ENCODE measurements at regions not wholly inside any gene's neighbourhood (a gene's known extent, or its start where the extent isn't known, plus 50 kb on each side); places are given as distances from the start of the nearest gene placed in this dataset.

DNA sequence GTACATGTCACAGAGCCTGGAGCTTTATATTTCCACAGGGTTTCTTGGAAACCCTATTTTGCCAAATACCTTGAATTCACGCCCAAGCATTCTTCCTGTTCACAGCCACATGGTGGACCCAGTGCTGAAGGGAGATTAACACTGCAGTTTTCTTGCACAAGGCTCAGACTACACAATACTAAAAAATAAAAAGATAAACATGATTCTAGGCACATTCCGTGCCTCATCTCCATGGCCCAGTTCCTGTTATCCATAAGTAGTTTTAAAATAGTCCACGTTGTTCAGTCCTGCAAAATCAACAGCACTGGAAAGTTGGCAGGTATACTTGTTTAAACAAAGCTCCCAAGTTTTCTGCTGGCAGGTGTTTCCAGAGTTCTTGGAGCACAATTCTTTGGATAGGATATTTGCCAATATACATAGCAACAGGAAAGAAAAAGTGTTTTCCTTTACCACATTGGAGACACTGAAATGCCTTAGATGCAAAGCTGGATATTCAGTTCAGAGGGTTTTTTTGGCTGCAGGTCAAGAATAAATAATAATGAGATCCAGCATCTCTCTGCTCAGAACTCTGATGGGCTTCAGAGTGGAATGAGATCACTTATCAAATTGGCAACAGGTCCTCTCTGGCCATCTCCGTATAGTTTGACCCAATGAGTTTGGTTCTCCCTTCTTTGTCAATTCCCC is 88.1 kb upstream of the TGFBR2 start:
- H3K27ac Mint-ChIP-seq (ENCODE audit: unreplicated experiment) = no peak overlapping the region
- peaks cover 1% of the 10 kb centered on the region for H3K9me3 Mint-ChIP-seq (ENCODE audit: unreplicated experiment)

DNA sequence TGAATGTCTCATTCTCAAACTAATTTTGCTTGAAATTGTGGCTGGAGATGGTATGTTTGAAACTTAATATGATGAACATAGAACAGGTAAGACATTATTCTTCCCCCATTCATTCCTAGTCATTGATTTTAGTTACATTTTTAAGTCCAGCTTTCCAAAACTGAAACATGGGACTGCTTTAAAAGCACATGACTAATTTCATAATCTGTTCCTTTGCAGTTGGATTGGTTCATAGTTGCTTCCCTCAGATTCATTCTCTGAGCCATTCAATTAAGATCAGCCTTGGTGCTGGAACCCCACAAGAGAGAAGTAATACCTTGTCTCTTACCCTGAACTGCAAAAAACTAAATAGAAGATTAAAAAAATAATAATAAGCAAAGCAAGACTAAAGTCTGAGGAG is 87.5 kb upstream of the TGFBR2 start:
- peaks cover 1% of the 10 kb centered on the region for H3K9me3 Mint-ChIP-seq (ENCODE audit: unreplicated experiment)
- H3K4me1 Mint-ChIP-seq (ENCODE audit: low read depth, unreplicated experiment) = no peaks in the 10 kb centered on the region
- no peaks in the 10 kb centered on the region for H3K36me3 Mint-ChIP-seq (ENCODE audit: unreplicated experiment)
- DNase-seq = no peak
- H3K27me3 Mint-ChIP-seq (ENCODE audit: unreplicated experiment) = no peaks in the 10 kb centered on the region
- no peak overlapping the region for H3K27ac Mint-ChIP-seq (ENCODE audit: unreplicated experiment)
- H3K4me3 Mint-ChIP-seq (ENCODE audit: unreplicated experiment) = no peak overlapping the region
- no peak for TF ChIP-seq CTCF (IDR thresholded peaks at IDR 0.05; ENCODE audit: partially characterized antibody, unreplicated experiment)

More for the DNA sequence above, 88.1 kb upstream of the TGFBR2 start:
- DNase-seq = no peak
- Mint-ChIP-seq H3K4me1 (ENCODE audit: low read depth, unreplicated experiment) (no peaks in the 10 kb centered on the region), H3K4me3 (ENCODE audit: unreplicated experiment) (no peak overlapping the region), H3K27me3 (ENCODE audit: unreplicated experiment) (no peaks in the 10 kb centered on the region), H3K36me3 (ENCODE audit: unreplicated experiment) (no peaks in the 10 kb centered on the region)
- TF ChIP-seq CTCF (IDR thresholded peaks at IDR 0.05; ENCODE audit: partially characterized antibody, unreplicated experiment) = no peak

DNA sequence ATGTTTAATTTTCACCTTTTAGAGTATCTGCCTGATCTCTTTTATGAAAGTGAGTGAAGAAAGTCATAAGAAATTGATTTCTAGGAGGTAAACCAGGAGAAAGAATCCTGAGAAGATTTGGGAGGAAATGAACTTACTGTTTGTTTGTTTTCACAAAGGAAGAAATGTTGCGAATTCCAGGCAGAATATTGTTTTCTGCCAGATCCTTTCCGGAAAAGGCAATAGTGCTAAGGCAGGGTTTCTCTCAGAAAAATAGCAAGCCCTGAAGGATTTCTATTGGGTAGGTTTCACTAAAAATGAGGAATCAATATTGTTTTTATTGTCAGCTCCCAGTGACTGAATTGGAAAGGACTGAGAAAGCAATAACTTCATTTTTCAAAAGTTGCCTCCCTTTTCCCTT is 85.7 kb upstream of the TGFBR2 start:
- no peak for DNase-seq
- no peaks in the 10 kb centered on the region for H3K27me3 Mint-ChIP-seq (ENCODE audit: unreplicated experiment)
- H3K4me3 Mint-ChIP-seq (ENCODE audit: unreplicated experiment) = no peak overlapping the region
- no peak overlapping the region for H3K27ac Mint-ChIP-seq (ENCODE audit: unreplicated experiment)
- no peaks in the 10 kb centered on the region for H3K9me3 Mint-ChIP-seq (ENCODE audit: unreplicated experiment)
- no peaks in the 10 kb centered on the region for H3K36me3 Mint-ChIP-seq (ENCODE audit: unreplicated experiment)
- no peaks in the 10 kb centered on the region for H3K4me1 Mint-ChIP-seq (ENCODE audit: low read depth, unreplicated experiment)
- no peak for TF ChIP-seq CTCF (IDR thresholded peaks at IDR 0.05; ENCODE audit: partially characterized antibody, unreplicated experiment)

DNA sequence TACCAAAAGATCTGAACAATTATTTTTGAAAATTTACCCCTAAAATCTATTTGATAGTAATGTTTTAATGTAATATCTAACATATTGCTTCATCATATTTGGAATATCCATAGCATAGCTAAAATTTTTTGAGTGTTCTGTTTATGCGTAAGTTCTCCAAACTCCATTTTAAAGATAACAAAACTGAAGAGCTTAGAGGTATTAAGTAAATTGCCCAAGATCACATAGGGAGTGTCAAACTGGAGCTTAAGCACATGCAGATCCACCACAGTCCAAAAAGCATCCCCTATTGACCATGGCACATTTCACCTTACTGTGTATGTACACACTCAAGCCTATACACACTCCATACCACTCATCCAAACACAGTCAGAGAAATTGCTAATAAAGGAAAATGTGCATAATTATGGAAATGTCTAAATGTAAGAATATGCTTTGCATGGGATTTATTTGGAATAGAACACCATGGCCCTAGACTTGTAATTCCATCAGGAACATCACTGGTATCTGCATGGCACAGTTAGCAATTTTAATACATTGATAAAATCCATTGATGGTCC is 85.2 kb upstream of the TGFBR2 start:
- Mint-ChIP-seq H3K36me3 (ENCODE audit: unreplicated experiment) (no peaks in the 10 kb centered on the region), H3K9me3 (ENCODE audit: unreplicated experiment) (peaks cover 1% of the 10 kb centered on the region), H3K4me1 (ENCODE audit: low read depth, unreplicated experiment) (no peaks in the 10 kb centered on the region), H3K27me3 (ENCODE audit: unreplicated experiment) (peaks cover 2% of the 10 kb centered on the region), H3K27ac (ENCODE audit: unreplicated experiment) (no peak overlapping the region), H3K4me3 (ENCODE audit: unreplicated experiment) (no peak overlapping the region)
- TF ChIP-seq CTCF (IDR thresholded peaks at IDR 0.05; ENCODE audit: partially characterized antibody, unreplicated experiment) = no peak
- no peak for DNase-seq

GRCh38 chr3:30522476-30522875 is 83.9 kb upstream of the TGFBR2 start:
- H3K4me1 Mint-ChIP-seq (ENCODE audit: low read depth, unreplicated experiment) = no peaks in the 10 kb centered on the region
- H3K9me3 Mint-ChIP-seq (ENCODE audit: unreplicated experiment) = peaks cover 1% of the 10 kb centered on the region
- H3K4me3 Mint-ChIP-seq (ENCODE audit: unreplicated experiment) = no peak overlapping the region
- no peak for DNase-seq
- H3K36me3 Mint-ChIP-seq (ENCODE audit: unreplicated experiment) = no peaks in the 10 kb centered on the region
- H3K27me3 Mint-ChIP-seq (ENCODE audit: unreplicated experiment) = peaks cover 2% of the 10 kb centered on the region
- H3K27ac Mint-ChIP-seq (ENCODE audit: unreplicated experiment) = no peak overlapping the region
- no peak for TF ChIP-seq CTCF (IDR thresholded peaks at IDR 0.05; ENCODE audit: partially characterized antibody, unreplicated experiment)
